Activated CD4-positive, alpha-beta memory T cell treated with anti-CD3 and anti-CD28 coated beads, Interleukin-2, amount 10 ng/mL, durations not matched to agents 7 days and 5 days (primary cell): ENCODE measurements at regions not wholly inside any gene's neighbourhood (a gene's known extent, or its start where the extent isn't known, plus 50 kb on each side); places are given as distances from the start of the nearest gene placed in this dataset.
"Not testable (repeated sequence)": the region's sequence is repeated elsewhere in the genome, so short reads cannot be mapped to it uniquely, and the experiment has no call there.

ENCODE experiments used
- CTCF ChIA-PET: fragments of 350-600 bp; sonication (Branson Sonifier 250); formaldehyde crosslinking; loops from one replicate; lab custom pipeline; 2021; ENCODE audit warnings: antibody characterized with exemption, inconsistent platforms; lab: Charles Lee
- POLR2A ChIA-PET: fragments of 350-600 bp; sonication (Branson Sonifier 250); formaldehyde crosslinking; loops from one replicate; lab custom pipeline; 2021; ENCODE audit warnings: antibody characterized with exemption; lab: Charles Lee
- DNase-seq: peaks from one replicate; pipeline ENCODE4 v3.0.0-alpha.2; 2020
- H3K27ac Mint-ChIP-seq: one replicate; pipeline ENCODE4 v1.8.0; 2021; ENCODE audit warnings: mild to moderate bottlenecking, mixed read lengths
- H3K27me3 Mint-ChIP-seq: one replicate; pipeline ENCODE4 v1.8.0; 2021; ENCODE audit warnings: mixed read lengths
- H3K36me3 Mint-ChIP-seq: one replicate; pipeline ENCODE4 v1.8.0; 2021; ENCODE audit warnings: low read depth, mixed read lengths
- H3K4me1 Mint-ChIP-seq: one replicate; pipeline ENCODE4 v1.8.0; 2021; ENCODE audit warnings: mixed read lengths
- H3K4me3 Mint-ChIP-seq: one replicate; pipeline ENCODE4 v1.8.0; 2021; ENCODE audit warnings: mild to moderate bottlenecking, mixed read lengths
- H3K9me3 Mint-ChIP-seq: one replicate; pipeline ENCODE4 v1.8.0; 2021; ENCODE audit warnings: mixed read lengths

GRCh38 chr9:66046992-66047391 lies 310.0 kb downstream of the FOXD4L4 start:
- H3K9me3 Mint-ChIP-seq, CTCF ChIA-PET, H3K27ac Mint-ChIP-seq, H3K36me3 Mint-ChIP-seq, POLR2A ChIA-PET, DNase-seq, H3K4me1 Mint-ChIP-seq, H3K27me3 Mint-ChIP-seq, H3K4me3 Mint-ChIP-seq: not testable (repeated sequence)

GRCh38 chr9:66049721-66050120 lies 312.8 kb downstream of the FOXD4L4 start:
- DNase-seq, H3K4me1 Mint-ChIP-seq, H3K27ac Mint-ChIP-seq, CTCF ChIA-PET, H3K27me3 Mint-ChIP-seq, H3K36me3 Mint-ChIP-seq, POLR2A ChIA-PET, H3K4me3 Mint-ChIP-seq, H3K9me3 Mint-ChIP-seq: not testable (repeated sequence)

- H3K36me3 Mint-ChIP-seq, DNase-seq, H3K4me3 Mint-ChIP-seq, H3K4me1 Mint-ChIP-seq, CTCF ChIA-PET, H3K27ac Mint-ChIP-seq, H3K27me3 Mint-ChIP-seq, POLR2A ChIA-PET, H3K9me3 Mint-ChIP-seq: not testable (repeated sequence)
Observed at GRCh38 chr9:66054705-66055104, 317.8 kb downstream of the FOXD4L4 start.

- H3K4me3 Mint-ChIP-seq, H3K36me3 Mint-ChIP-seq, H3K9me3 Mint-ChIP-seq, CTCF ChIA-PET, H3K27me3 Mint-ChIP-seq, H3K4me1 Mint-ChIP-seq, H3K27ac Mint-ChIP-seq, DNase-seq, POLR2A ChIA-PET: not testable (repeated sequence)
Observed at GRCh38 chr9:66060681-66061080, 323.7 kb downstream of the FOXD4L4 start.

DNA sequence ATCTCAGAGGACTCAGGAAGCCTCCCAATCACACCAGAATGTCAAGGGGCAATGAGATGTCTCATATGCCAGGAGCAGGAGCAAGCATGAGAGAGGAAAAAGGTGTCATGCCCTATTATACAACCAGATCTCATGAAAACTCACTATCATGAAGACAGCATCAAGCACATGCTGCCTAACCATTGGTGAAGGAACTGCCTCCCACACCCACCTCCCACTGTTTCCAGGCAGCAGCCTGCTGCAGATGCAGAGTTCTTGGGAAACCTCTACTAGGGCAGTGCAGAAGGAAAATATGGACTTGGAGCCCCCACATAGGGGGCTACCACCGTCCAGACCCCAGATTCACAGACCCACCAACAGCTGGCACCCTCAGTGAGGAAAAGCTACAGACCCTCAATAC lies 326.9 kb downstream of the FOXD4L4 start:
- CTCF ChIA-PET, POLR2A ChIA-PET, H3K9me3 Mint-ChIP-seq: not testable (repeated sequence)

GRCh38 chr9:66065735-66066134 lies 328.8 kb downstream of the FOXD4L4 start:
- H3K9me3 Mint-ChIP-seq, H3K27me3 Mint-ChIP-seq, H3K36me3 Mint-ChIP-seq, POLR2A ChIA-PET, H3K27ac Mint-ChIP-seq, H3K4me1 Mint-ChIP-seq, CTCF ChIA-PET, H3K4me3 Mint-ChIP-seq: not testable (repeated sequence)
- peak; percentile 15 for DNase-seq

More for the DNA sequence above, 326.9 kb downstream of the FOXD4L4 start:
- H3K4me3 Mint-ChIP-seq, H3K27me3 Mint-ChIP-seq, H3K4me1 Mint-ChIP-seq, DNase-seq, H3K36me3 Mint-ChIP-seq, H3K27ac Mint-ChIP-seq: not testable (repeated sequence)

DNA sequence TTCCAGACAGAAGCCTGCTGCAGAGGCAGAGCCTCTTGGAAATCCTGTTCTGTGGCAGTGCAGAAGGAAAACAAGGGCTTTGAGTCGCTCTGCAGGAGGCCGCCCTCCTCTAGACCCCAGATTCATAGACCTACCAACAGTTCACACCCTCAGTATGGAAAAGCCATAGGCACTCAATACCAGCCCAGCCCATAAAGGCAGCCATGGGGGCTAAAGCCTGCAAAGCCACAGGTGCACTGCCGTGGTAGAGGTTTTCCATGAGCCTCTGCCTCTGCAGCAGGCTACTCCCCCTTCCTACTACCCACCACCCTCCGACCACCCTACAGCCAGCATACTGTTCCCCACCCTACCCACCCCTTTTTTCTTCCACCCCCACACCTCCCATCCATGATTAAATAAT lies 330.3 kb downstream of the FOXD4L4 start:
- H3K27ac Mint-ChIP-seq, H3K4me1 Mint-ChIP-seq, H3K4me3 Mint-ChIP-seq, H3K9me3 Mint-ChIP-seq, DNase-seq, H3K36me3 Mint-ChIP-seq, H3K27me3 Mint-ChIP-seq, CTCF ChIA-PET, POLR2A ChIA-PET: not testable (repeated sequence)

DNA sequence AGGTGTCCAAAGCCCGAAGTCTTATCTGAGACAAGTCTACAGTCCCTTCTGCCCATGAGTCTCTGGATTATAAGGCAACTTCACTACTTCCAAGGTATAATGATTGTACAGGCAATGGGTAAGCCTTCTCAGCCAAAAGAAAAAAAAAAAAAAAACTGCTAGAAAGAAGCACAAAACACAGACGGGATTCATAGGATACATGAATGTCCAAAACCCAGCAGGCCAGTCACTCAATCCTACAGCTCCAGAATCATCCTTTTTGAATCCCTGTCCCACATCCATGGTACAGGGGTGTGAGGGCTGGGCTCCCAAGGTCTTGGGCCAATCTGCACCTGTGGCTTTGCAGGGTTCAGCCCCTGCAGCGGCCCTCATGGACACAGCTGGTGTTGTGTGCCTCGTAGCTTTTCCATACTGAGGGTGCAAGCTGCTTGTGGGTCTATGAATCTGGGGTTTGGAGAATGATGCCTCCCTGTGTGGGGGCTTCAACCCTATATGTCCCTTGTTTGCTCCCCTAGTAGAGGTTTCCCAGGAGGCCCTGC lies 331.6 kb downstream of the FOXD4L4 start:
- H3K36me3 Mint-ChIP-seq, H3K27me3 Mint-ChIP-seq, H3K4me3 Mint-ChIP-seq, H3K27ac Mint-ChIP-seq, DNase-seq, H3K4me1 Mint-ChIP-seq, POLR2A ChIA-PET, H3K9me3 Mint-ChIP-seq, CTCF ChIA-PET: not testable (repeated sequence)

DNA sequence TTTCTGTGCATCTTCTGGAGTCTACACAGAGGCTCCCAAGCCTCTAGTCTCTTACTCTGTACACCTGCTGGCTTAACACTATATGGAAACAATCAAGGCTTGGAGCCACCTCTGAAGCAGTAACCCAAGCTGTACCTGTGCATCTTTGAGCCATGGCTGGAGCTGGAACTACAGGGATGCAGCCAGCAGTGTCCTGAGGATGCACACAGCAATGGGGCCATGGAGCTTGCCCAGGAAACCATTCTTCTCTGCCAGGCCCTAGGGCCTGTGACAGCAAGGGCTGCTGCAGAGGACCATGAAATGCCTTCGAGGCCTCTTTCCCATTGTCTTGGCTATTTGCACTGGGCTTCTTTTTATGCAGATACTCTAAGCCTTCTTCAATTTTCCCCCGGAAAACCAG lies 332.1 kb downstream of the FOXD4L4 start:
- H3K36me3 Mint-ChIP-seq, H3K9me3 Mint-ChIP-seq, CTCF ChIA-PET, DNase-seq, H3K27me3 Mint-ChIP-seq, H3K4me3 Mint-ChIP-seq, H3K4me1 Mint-ChIP-seq, H3K27ac Mint-ChIP-seq, POLR2A ChIA-PET: not testable (repeated sequence)

- POLR2A ChIA-PET, H3K27ac Mint-ChIP-seq, H3K4me3 Mint-ChIP-seq, H3K27me3 Mint-ChIP-seq, CTCF ChIA-PET, H3K9me3 Mint-ChIP-seq, H3K36me3 Mint-ChIP-seq, DNase-seq, H3K4me1 Mint-ChIP-seq: not testable (repeated sequence)
Observed at GRCh38 chr9:66073111-66073510, 336.2 kb downstream of the FOXD4L4 start.

DNA sequence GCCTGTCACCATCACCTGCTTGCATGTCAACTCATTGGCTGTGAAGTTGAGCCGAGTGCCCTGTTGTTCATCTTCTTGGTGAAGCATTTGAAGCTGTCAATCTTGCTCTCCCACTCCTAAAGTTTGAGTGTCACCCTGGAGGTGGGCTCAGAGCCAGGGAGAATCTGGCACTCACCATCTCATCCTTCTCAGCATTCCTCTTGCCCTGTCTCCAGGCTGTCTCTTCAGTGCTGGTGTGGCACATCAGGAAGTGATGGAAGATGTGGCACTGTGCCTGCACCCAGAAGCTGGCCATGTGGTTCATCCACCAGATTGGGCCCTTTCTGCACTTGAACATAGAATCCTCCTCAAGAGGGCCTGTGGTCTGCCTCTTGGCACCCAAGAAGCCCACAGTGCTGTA lies 345.9 kb downstream of the FOXD4L4 start:
- H3K9me3 Mint-ChIP-seq, H3K27ac Mint-ChIP-seq, H3K27me3 Mint-ChIP-seq, H3K4me1 Mint-ChIP-seq, DNase-seq, POLR2A ChIA-PET, H3K36me3 Mint-ChIP-seq, CTCF ChIA-PET, H3K4me3 Mint-ChIP-seq: not testable (repeated sequence)
